GM23248 (cell line): ENCODE measurements at regions not wholly inside any gene's neighbourhood (a gene's known extent, or its start where the extent isn't known, plus 50 kb on each side); places are given as distances from the start of the nearest gene placed in this dataset.

Experiments used
- EZH2 ChIP-seq: fragments of 200-600 bp; sonication (generic); IDR thresholded peaks from 2 replicates; pipeline ENCODE4 v1.6.1; 2018; ENCODE audit warnings: antibody characterized with exemption, mild to moderate bottlenecking; ENCODE audit not compliant: insufficient read depth, poor library complexity, severe bottlenecking
- EZH2phosphoT487 ChIP-seq: fragments of 200-600 bp; sonication (generic); IDR thresholded peaks from 2 replicates; pipeline ENCODE4 v1.6.1; 2018; ENCODE audit warnings: antibody characterized with exemption, moderate library complexity, mild to moderate bottlenecking, low read depth; ENCODE audit not compliant: insufficient read depth

DNA sequence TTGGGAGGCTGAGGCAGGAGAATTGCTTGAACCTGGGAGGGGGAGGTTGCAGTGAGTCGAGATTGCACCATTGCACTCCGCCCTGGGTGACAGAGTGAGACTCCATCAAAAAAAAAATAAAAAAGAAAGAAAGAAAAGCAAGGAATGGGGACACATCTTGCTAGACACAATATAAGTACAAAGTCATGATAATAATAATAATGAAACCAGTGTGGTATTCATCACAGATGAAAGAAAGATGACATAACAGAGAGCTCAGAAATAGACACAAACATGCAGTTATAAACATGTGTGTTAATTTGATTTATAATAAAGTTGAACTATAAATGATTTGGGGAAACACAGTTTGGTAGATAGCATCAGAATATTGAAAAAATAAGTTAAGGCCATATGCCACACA, 264.1 kb downstream of the SRGAP2C start:
- TF ChIP-seq EZH2 (no peak), EZH2phosphoT487 (no peak)
